ENCODE measurements at regions not wholly inside any gene's neighbourhood (a gene's known extent, or its start where the extent isn't known, plus 50 kb on each side); places are given as distances from the start of the nearest gene placed in this dataset.
"Not testable (repeated sequence)": the region's sequence is repeated elsewhere in the genome, so short reads cannot be mapped to it uniquely, and the experiment has no call there.

DNA sequence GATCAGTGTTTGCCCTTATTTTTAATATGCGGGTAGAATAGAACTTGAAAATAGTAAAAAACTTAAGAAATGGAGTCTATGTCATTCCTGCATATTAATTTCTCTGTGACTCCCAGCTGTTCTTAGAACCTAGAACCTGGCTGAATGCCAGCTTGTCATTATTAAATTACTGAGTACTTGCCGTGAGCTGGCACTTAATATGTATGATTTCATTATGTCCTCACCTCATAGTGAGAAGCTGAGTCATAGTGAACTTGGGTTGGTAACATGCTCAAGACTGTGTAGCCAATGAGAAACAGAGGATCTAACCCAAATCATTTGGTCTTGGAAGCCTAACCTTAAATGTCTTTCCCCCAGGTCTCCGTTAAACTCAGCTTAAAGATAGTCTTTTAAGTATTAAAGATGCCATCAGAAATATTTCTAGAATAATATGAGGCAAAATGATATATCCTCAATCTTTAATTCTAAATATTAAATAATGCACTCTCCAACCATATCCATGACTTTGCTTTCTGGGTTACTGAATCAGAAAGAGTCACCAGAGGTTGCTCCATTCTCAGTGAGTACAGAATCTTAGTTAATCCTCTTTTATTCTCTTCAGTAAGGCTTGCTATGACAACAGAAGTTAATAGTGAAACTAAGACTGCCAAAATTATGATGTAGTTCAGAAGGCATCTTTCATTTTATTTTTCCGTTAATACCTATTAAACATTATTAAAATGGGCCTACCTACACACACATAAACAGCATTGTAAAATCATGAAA, 58.6 kb upstream of the TLL1 start:
- Mint-ChIP-seq H3K27me3 (peaks cover 0 to 5% (median 0%) of the 10 kb centered on the region in 5 donors), H3K36me3 (no peaks in the 10 kb centered on the region), H3K4me1 (no peaks in the 10 kb centered on the region), H3K4me3 (no peak overlapping the region), H3K27ac (no peak overlapping the region), H3K9me3 (peaks cover 0 to 17% (median 1%) of the 10 kb centered on the region in 11 donors)
- H3K4me1 ChIP-seq (ENCODE audit: control insufficient read depth in 2 of 2, insufficient read depth in 2 of 2, low read length in 2 of 2), result no peaks in the 10 kb centered on the region
- DNase-seq (no peak), ATAC-seq (no peak)
- intact Hi-C loops (cut with micrococcal nuclease), result no loop called here
- no peaks in the 10 kb centered on the region for H3K9me3 ChIP-seq (ENCODE audit: control insufficient read depth in 2 of 3, low read length in 3 of 3)
- POLR2A ChIA-PET, result no interaction called here
- H3K36me3 ChIP-seq (ENCODE audit: control insufficient read depth in 2 of 3, insufficient read depth in 3 of 3, low read length in 3 of 3), result no peaks in the 10 kb centered on the region
- no peaks in the 10 kb centered on the region for H3K27me3 ChIP-seq (ENCODE audit: control insufficient read depth in 2 of 2, insufficient read depth in 2 of 2, low read length in 2 of 2)
- H3K4me3 ChIP-seq (ENCODE audit: low read length), result no peak overlapping the region
- CTCF ChIA-PET, result no interaction called here
- H3K27ac ChIP-seq (ENCODE audit: low read depth, low read length), result no peak overlapping the region

DNA sequence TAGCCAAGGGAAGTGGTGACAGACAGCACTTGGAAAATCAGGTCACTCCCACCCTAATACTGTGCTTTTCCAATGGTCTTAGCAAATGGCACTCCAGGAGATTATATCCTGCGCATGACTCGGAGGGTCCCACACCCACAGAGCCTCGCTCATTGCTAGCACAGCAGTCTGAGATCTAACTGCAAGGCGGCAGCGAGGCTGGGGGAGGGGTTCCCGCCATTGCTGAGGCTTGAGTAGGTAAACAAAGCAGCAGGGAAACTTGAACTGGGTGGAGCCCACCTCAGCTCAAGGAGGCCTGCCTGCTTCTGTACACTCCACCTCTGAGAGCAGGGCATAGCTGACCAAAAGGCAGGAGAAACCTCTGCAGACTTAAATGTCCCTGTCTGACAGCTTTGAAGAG, 53.9 kb upstream of the TLL1 start:
- H3K4me1 ChIP-seq (ENCODE audit: control insufficient read depth in 2 of 2, insufficient read depth in 2 of 2, low read length in 2 of 2); H3K4me1 Mint-ChIP-seq; H3K27ac Mint-ChIP-seq; POLR2A ChIA-PET; intact Hi-C loops (cut with micrococcal nuclease); H3K27ac ChIP-seq (ENCODE audit: low read depth, low read length); H3K4me3 ChIP-seq (ENCODE audit: low read length); H3K27me3 ChIP-seq (ENCODE audit: control insufficient read depth in 2 of 2, insufficient read depth in 2 of 2, low read length in 2 of 2); ATAC-seq; H3K36me3 ChIP-seq (ENCODE audit: control insufficient read depth in 2 of 3, insufficient read depth in 3 of 3, low read length in 3 of 3); H3K9me3 ChIP-seq (ENCODE audit: control insufficient read depth in 2 of 3, low read length in 3 of 3); H3K4me3 Mint-ChIP-seq; DNase-seq; H3K36me3 Mint-ChIP-seq; CTCF ChIA-PET; H3K27me3 Mint-ChIP-seq: not testable (repeated sequence)
- H3K9me3 Mint-ChIP-seq, result peaks cover 0 to 19% (median 11%) of the 10 kb centered on the region in 11 donors
